Activated naive CD4-positive, alpha-beta T cell treated with anti-CD3 and anti-CD28 coated beads, Interleukin-2, amount 10 ng/mL, durations not matched to agents 7 days and 5 days (primary cell): ENCODE measurements at regions not wholly inside any gene's neighbourhood (a gene's known extent, or its start where the extent isn't known, plus 50 kb on each side); places are given as distances from the start of the nearest gene placed in this dataset.
"Not testable (repeated sequence)": the region's sequence is repeated elsewhere in the genome, so short reads cannot be mapped to it uniquely, and the experiment has no call there.

Experiments
- CTCF ChIA-PET: fragments of 350-600 bp; sonication (Branson Sonifier 250); formaldehyde crosslinking; loops from one replicate; lab custom pipeline; 2021; ENCODE audit warnings: antibody characterized with exemption; lab: Charles Lee
- DNase-seq: peaks from one replicate; pipeline ENCODE4 v3.0.0-alpha.2; 2020
- H3K27ac Mint-ChIP-seq: one replicate; pipeline ENCODE4 v1.8.0; 2021; ENCODE audit warnings: mild to moderate bottlenecking, moderate library complexity, mixed read lengths
- H3K27me3 Mint-ChIP-seq: one replicate; pipeline ENCODE4 v1.8.0; 2021; ENCODE audit warnings: mild to moderate bottlenecking, mixed read lengths
- H3K36me3 Mint-ChIP-seq: one replicate; pipeline ENCODE4 v1.8.0; 2021; ENCODE audit warnings: mixed read lengths
- H3K4me1 Mint-ChIP-seq: one replicate; pipeline ENCODE4 v1.8.0; 2021; ENCODE audit warnings: mixed read lengths
- H3K4me3 Mint-ChIP-seq: one replicate; pipeline ENCODE4 v1.8.0; 2021; ENCODE audit warnings: mild to moderate bottlenecking, moderate library complexity, mixed read lengths
- H3K9me3 Mint-ChIP-seq: one replicate; pipeline ENCODE4 v1.8.0; 2021; ENCODE audit warnings: mixed read lengths

- H3K9me3 Mint-ChIP-seq, result peaks cover 5% of the 10 kb centered on the region
- CTCF ChIA-PET, result no interaction called here
- no peak overlapping the region for H3K4me3 Mint-ChIP-seq
- no peak for DNase-seq
- H3K36me3 Mint-ChIP-seq, result no peaks in the 10 kb centered on the region
- H3K27ac Mint-ChIP-seq, result no peak overlapping the region
- H3K27me3 Mint-ChIP-seq, result no peaks in the 10 kb centered on the region
- no peaks in the 10 kb centered on the region for H3K4me1 Mint-ChIP-seq
Observed at GRCh38 chr6:100322886-100323285, 141.8 kb downstream of the SIM1 start.

- H3K9me3 Mint-ChIP-seq, result peaks cover 5% of the 10 kb centered on the region
- DNase-seq, result no peak
- CTCF ChIA-PET, result no interaction called here
- H3K4me1 Mint-ChIP-seq, result no peaks in the 10 kb centered on the region
- no peaks in the 10 kb centered on the region for H3K27me3 Mint-ChIP-seq
- no peaks in the 10 kb centered on the region for H3K36me3 Mint-ChIP-seq
- no peak overlapping the region for H3K27ac Mint-ChIP-seq
- H3K4me3 Mint-ChIP-seq, result no peak overlapping the region
Observed at GRCh38 chr6:100320686-100321085, 144.0 kb downstream of the SIM1 start.

GRCh38 chr6:100317031-100317430 is 147.7 kb downstream of the SIM1 start:
- Mint-ChIP-seq H3K4me3 (no peak overlapping the region), H3K36me3 (no peaks in the 10 kb centered on the region), H3K4me1 (no peaks in the 10 kb centered on the region), H3K9me3 (peaks cover 3% of the 10 kb centered on the region), H3K27ac (no peak overlapping the region), H3K27me3 (no peaks in the 10 kb centered on the region)
- CTCF ChIA-PET, result no interaction called here
- no peak for DNase-seq

GRCh38 chr6:100314186-100314585 is 150.5 kb downstream of the SIM1 start:
- CTCF ChIA-PET, result no interaction called here
- Mint-ChIP-seq H3K36me3 (no peaks in the 10 kb centered on the region), H3K27ac (no peak overlapping the region), H3K4me1 (no peaks in the 10 kb centered on the region), H3K9me3 (no peaks in the 10 kb centered on the region), H3K4me3 (no peak overlapping the region), H3K27me3 (no peaks in the 10 kb centered on the region)
- no peak for DNase-seq

- Mint-ChIP-seq H3K27ac (no peak overlapping the region), H3K36me3 (no peaks in the 10 kb centered on the region), H3K4me1 (no peaks in the 10 kb centered on the region), H3K4me3 (no peak overlapping the region), H3K9me3 (no peaks in the 10 kb centered on the region), H3K27me3 (no peaks in the 10 kb centered on the region)
- CTCF ChIA-PET, result no interaction called here
- no peak for DNase-seq
Observed at GRCh38 chr6:100311707-100312251, 152.9 kb downstream of the SIM1 start.

- no peak overlapping the region for H3K27ac Mint-ChIP-seq
- H3K36me3 Mint-ChIP-seq, result no peaks in the 10 kb centered on the region
- H3K27me3 Mint-ChIP-seq, result no peaks in the 10 kb centered on the region
- H3K9me3 Mint-ChIP-seq, result no peaks in the 10 kb centered on the region
- no peak for DNase-seq
- no peak overlapping the region for H3K4me3 Mint-ChIP-seq
- CTCF ChIA-PET, result no interaction called here
- no peaks in the 10 kb centered on the region for H3K4me1 Mint-ChIP-seq
Observed at GRCh38 chr6:100309174-100309573, 155.5 kb downstream of the SIM1 start.

- H3K4me1 Mint-ChIP-seq, result no peaks in the 10 kb centered on the region
- no peaks in the 10 kb centered on the region for H3K27me3 Mint-ChIP-seq
- no peak for DNase-seq
- no peak overlapping the region for H3K4me3 Mint-ChIP-seq
- H3K36me3 Mint-ChIP-seq, result no peaks in the 10 kb centered on the region
- no peak overlapping the region for H3K27ac Mint-ChIP-seq
- no peaks in the 10 kb centered on the region for H3K9me3 Mint-ChIP-seq
- CTCF ChIA-PET, result no interaction called here
Observed at GRCh38 chr6:100307561-100307960, 157.2 kb downstream of the SIM1 start.

- no peaks in the 10 kb centered on the region for H3K4me1 Mint-ChIP-seq
- no peaks in the 10 kb centered on the region for H3K36me3 Mint-ChIP-seq
- CTCF ChIA-PET, result no interaction called here
Observed at GRCh38 chr6:100305209-100305869, 159.4 kb downstream of the SIM1 start.

GRCh38 chr6:100304575-100304974 is 160.1 kb downstream of the SIM1 start:
- no peaks in the 10 kb centered on the region for H3K9me3 Mint-ChIP-seq
- H3K36me3 Mint-ChIP-seq, result no peaks in the 10 kb centered on the region
- CTCF ChIA-PET, result no interaction called here
- H3K4me1 Mint-ChIP-seq, result no peaks in the 10 kb centered on the region
- no peak for DNase-seq
- H3K27ac Mint-ChIP-seq, result no peak overlapping the region
- no peak overlapping the region for H3K4me3 Mint-ChIP-seq
- H3K27me3 Mint-ChIP-seq, result no peaks in the 10 kb centered on the region

More at GRCh38 chr6:100305209-100305869, 159.4 kb downstream of the SIM1 start:
- Mint-ChIP-seq H3K27ac (no peak overlapping the region), H3K4me3 (no peak overlapping the region), H3K9me3 (no peaks in the 10 kb centered on the region), H3K27me3 (no peaks in the 10 kb centered on the region)
- DNase-seq, result no peak

- H3K4me1 Mint-ChIP-seq, result no peaks in the 10 kb centered on the region
- no peaks in the 10 kb centered on the region for H3K36me3 Mint-ChIP-seq
Observed at GRCh38 chr6:100301731-100302130, 163.0 kb downstream of the SIM1 start.

GRCh38 chr6:100300221-100300736 is 164.4 kb downstream of the SIM1 start:
- no peaks in the 10 kb centered on the region for H3K27me3 Mint-ChIP-seq

More at GRCh38 chr6:100301731-100302130, 163.0 kb downstream of the SIM1 start:
- Mint-ChIP-seq H3K27me3 (no peaks in the 10 kb centered on the region), H3K27ac (no peak overlapping the region), H3K9me3 (no peaks in the 10 kb centered on the region), H3K4me3 (no peak overlapping the region)
- CTCF ChIA-PET, result no interaction called here
- no peak for DNase-seq

GRCh38 chr6:100296810-100297544 is 167.7 kb downstream of the SIM1 start:
- H3K27ac Mint-ChIP-seq, result no peak overlapping the region
- H3K36me3 Mint-ChIP-seq, result no peaks in the 10 kb centered on the region
- no peak overlapping the region for H3K4me3 Mint-ChIP-seq
- DNase-seq, result no peak
- H3K27me3 Mint-ChIP-seq, result no peaks in the 10 kb centered on the region
- CTCF ChIA-PET, result no interaction called here
- no peaks in the 10 kb centered on the region for H3K9me3 Mint-ChIP-seq
- no peaks in the 10 kb centered on the region for H3K4me1 Mint-ChIP-seq

More at GRCh38 chr6:100300221-100300736, 164.4 kb downstream of the SIM1 start:
- Mint-ChIP-seq H3K27ac (no peak overlapping the region), H3K4me1 (no peaks in the 10 kb centered on the region), H3K9me3 (no peaks in the 10 kb centered on the region), H3K4me3 (no peak overlapping the region), H3K36me3 (no peaks in the 10 kb centered on the region)
- CTCF ChIA-PET, result no interaction called here
- no peak for DNase-seq

- H3K27me3 Mint-ChIP-seq, H3K9me3 Mint-ChIP-seq, H3K4me3 Mint-ChIP-seq, CTCF ChIA-PET, H3K27ac Mint-ChIP-seq, H3K36me3 Mint-ChIP-seq, DNase-seq, H3K4me1 Mint-ChIP-seq: not testable (repeated sequence)
Observed at GRCh38 chr6:100295172-100295571, 169.5 kb downstream of the SIM1 start.

GRCh38 chr6:100289285-100289684 is 175.4 kb downstream of the SIM1 start:
- H3K4me3 Mint-ChIP-seq, result no peak overlapping the region
- DNase-seq, result no peak
- CTCF ChIA-PET, result no interaction called here
- H3K27ac Mint-ChIP-seq, result no peak overlapping the region
- H3K4me1 Mint-ChIP-seq, result no peaks in the 10 kb centered on the region
- no peaks in the 10 kb centered on the region for H3K9me3 Mint-ChIP-seq
- H3K27me3 Mint-ChIP-seq, result no peaks in the 10 kb centered on the region
- no peaks in the 10 kb centered on the region for H3K36me3 Mint-ChIP-seq

- no peaks in the 10 kb centered on the region for H3K27me3 Mint-ChIP-seq
- no peak for DNase-seq
- H3K4me1 Mint-ChIP-seq, result no peaks in the 10 kb centered on the region
- no peak overlapping the region for H3K4me3 Mint-ChIP-seq
- H3K27ac Mint-ChIP-seq, result no peak overlapping the region
- no peaks in the 10 kb centered on the region for H3K36me3 Mint-ChIP-seq
- H3K9me3 Mint-ChIP-seq, result no peaks in the 10 kb centered on the region
- CTCF ChIA-PET, result no interaction called here
Observed at GRCh38 chr6:100288311-100288710, 176.4 kb downstream of the SIM1 start.
